ENCODE measurements at regions not wholly inside any gene's neighbourhood (a gene's known extent, or its start where the extent isn't known, plus 50 kb on each side); places are given as distances from the start of the nearest gene placed in this dataset.

GRCh38 chr9:88934876-88935535 is 56.3 kb upstream of the S1PR3 start:
- POLR2A ChIA-PET = no interaction called here

GRCh38 chr9:88936132-88936531 is 55.1 kb upstream of the S1PR3 start:
- Mint-ChIP-seq H3K9me3 (no peaks in the 10 kb centered on the region), H3K36me3 (ENCODE audit: low read depth) (no peaks in the 10 kb centered on the region), H3K27ac (no peak overlapping the region), H3K27me3 (peaks cover 11% of the 10 kb centered on the region), H3K4me1 (no peaks in the 10 kb centered on the region), H3K4me3 (no peak overlapping the region)
- CTCF ChIA-PET = no interaction called here
- no peak for TF ChIP-seq CTCF (IDR thresholded peaks at IDR 0.05)
- intact Hi-C loops (cut with micrococcal nuclease) = no loop called here
- POLR2A ChIA-PET = no interaction called here
- ATAC-seq (ENCODE audit: low read depth) (no peak), DNase-seq (no peak)

More at GRCh38 chr9:88934876-88935535, 56.3 kb upstream of the S1PR3 start:
- DNase-seq (no peak), ATAC-seq (ENCODE audit: low read depth) (no peak)
- no peak for TF ChIP-seq CTCF (IDR thresholded peaks at IDR 0.05)
- Mint-ChIP-seq H3K36me3 (ENCODE audit: low read depth) (no peaks in the 10 kb centered on the region), H3K4me1 (no peaks in the 10 kb centered on the region), H3K9me3 (peaks cover 4% of the 10 kb centered on the region), H3K27ac (no peak overlapping the region), H3K4me3 (no peak overlapping the region), H3K27me3 (peaks cover 11% of the 10 kb centered on the region)
- CTCF ChIA-PET = no interaction called here
- intact Hi-C loops (cut with micrococcal nuclease) = no loop called here

- Mint-ChIP-seq H3K36me3 (ENCODE audit: low read depth) (no peaks in the 10 kb centered on the region), H3K4me1 (no peaks in the 10 kb centered on the region), H3K27me3 (peaks cover 11% of the 10 kb centered on the region), H3K9me3 (no peaks in the 10 kb centered on the region), H3K4me3 (no peak overlapping the region), H3K27ac (no peak overlapping the region)
- CTCF ChIA-PET = no interaction called here
- no peak for DNase-seq
- POLR2A ChIA-PET = no interaction called here
- TF ChIP-seq CTCF (IDR thresholded peaks at IDR 0.05) = no peak
- no peak for ATAC-seq (ENCODE audit: low read depth)
- intact Hi-C loops (cut with micrococcal nuclease) = no loop called here
Measured at GRCh38 chr9:88936668-88937067, 54.6 kb upstream of the S1PR3 start.

- H3K9me3 Mint-ChIP-seq = no peaks in the 10 kb centered on the region
- H3K4me1 Mint-ChIP-seq = no peaks in the 10 kb centered on the region
- H3K27me3 Mint-ChIP-seq = peaks cover 10% of the 10 kb centered on the region
Measured at GRCh38 chr9:88937248-88937647, 54.0 kb upstream of the S1PR3 start.

GRCh38 chr9:88938189-88938588 is 53.1 kb upstream of the S1PR3 start:
- CTCF ChIA-PET = no interaction called here
- TF ChIP-seq CTCF (IDR thresholded peaks at IDR 0.05) = no peak

More at GRCh38 chr9:88937248-88937647, 54.0 kb upstream of the S1PR3 start:
- Mint-ChIP-seq H3K27ac (no peak overlapping the region), H3K4me3 (no peak overlapping the region), H3K36me3 (ENCODE audit: low read depth) (no peaks in the 10 kb centered on the region)
- no peak for ATAC-seq (ENCODE audit: low read depth)
- intact Hi-C loops (cut with micrococcal nuclease) = no loop called here
- CTCF ChIA-PET = no interaction called here
- TF ChIP-seq CTCF (IDR thresholded peaks at IDR 0.05) = no peak
- POLR2A ChIA-PET = no interaction called here
- no peak for DNase-seq

More at GRCh38 chr9:88938189-88938588, 53.1 kb upstream of the S1PR3 start:
- DNase-seq (no peak), ATAC-seq (ENCODE audit: low read depth) (no peak)
- intact Hi-C loops (cut with micrococcal nuclease) = no loop called here
- H3K4me1 Mint-ChIP-seq = no peaks in the 10 kb centered on the region
- H3K4me3 Mint-ChIP-seq = no peak overlapping the region
- H3K36me3 Mint-ChIP-seq (ENCODE audit: low read depth) = no peaks in the 10 kb centered on the region
- POLR2A ChIA-PET = no interaction called here
- no peak overlapping the region for H3K27ac Mint-ChIP-seq
- H3K9me3 Mint-ChIP-seq = no peaks in the 10 kb centered on the region
- peaks cover 9% of the 10 kb centered on the region for H3K27me3 Mint-ChIP-seq
